ELR (cell line): ENCODE measurements at regions not wholly inside any gene's neighbourhood (a gene's known extent, or its start where the extent isn't known, plus 50 kb on each side); places are given as distances from the start of the nearest gene placed in this dataset.
A peak's percentile ranks its signal among the peaks of the same experiment; 100 is the strongest.

Source experiments
- DNase-seq: peaks from one replicate; pipeline ENCODE4 v3.0.0-alpha.2; 2015; ENCODE audit warnings: low read depth

- peak; percentile 80 for DNase-seq
Measured at GRCh38 chr4:177047851-177048174, 255.1 kb upstream of the VEGFC start.

GRCh38 chr4:177051473-177052060, 258.1 kb upstream of the NEIL3 start:
- DNase-seq: peak; percentile 56

GRCh38 chr4:177052211-177052934, 257.3 kb upstream of the NEIL3 start:
- no peak for DNase-seq

- DNase-seq: no peak
Measured at GRCh38 chr4:177057186-177057585, 252.5 kb upstream of the NEIL3 start.

GRCh38 chr4:177064116-177064515, 245.6 kb upstream of the NEIL3 start:
- DNase-seq: no peak

- DNase-seq: no peak
Measured at GRCh38 chr4:177064729-177065394, 244.8 kb upstream of the NEIL3 start.

- DNase-seq: no peak
Measured at GRCh38 chr4:177066746-177067145, 242.9 kb upstream of the NEIL3 start.

GRCh38 chr4:177070533-177071058, 239.1 kb upstream of the NEIL3 start:
- peak; percentile 9 for DNase-seq

- DNase-seq: no peak
Measured at GRCh38 chr4:177077095-177077971, 232.3 kb upstream of the NEIL3 start.

GRCh38 chr4:177079327-177079726, 230.3 kb upstream of the NEIL3 start:
- peak; percentile 39 for DNase-seq

GRCh38 chr4:177080388-177080787, 229.3 kb upstream of the NEIL3 start:
- DNase-seq: no peak

- no peak for DNase-seq
Measured at GRCh38 chr4:177087060-177087459, 222.6 kb upstream of the NEIL3 start.

GRCh38 chr4:177087499-177087898, 222.2 kb upstream of the NEIL3 start:
- no peak for DNase-seq

GRCh38 chr4:177091515-177091914, 218.2 kb upstream of the NEIL3 start:
- no peak for DNase-seq

- no peak for DNase-seq
Measured at GRCh38 chr4:177092807-177093206, 216.9 kb upstream of the NEIL3 start.

GRCh38 chr4:177093964-177094363, 215.7 kb upstream of the NEIL3 start:
- DNase-seq: no peak

GRCh38 chr4:177097291-177097690, 212.4 kb upstream of the NEIL3 start:
- DNase-seq: no peak

- DNase-seq: no peak
Measured at GRCh38 chr4:177099211-177099610, 210.5 kb upstream of the NEIL3 start.

- peak; percentile 21 for DNase-seq
Measured at GRCh38 chr4:177100307-177100706, 209.4 kb upstream of the NEIL3 start.

GRCh38 chr4:177103619-177104018, 206.1 kb upstream of the NEIL3 start:
- no peak for DNase-seq

GRCh38 chr4:177105536-177105935, 204.1 kb upstream of the NEIL3 start:
- no peak for DNase-seq

GRCh38 chr4:177107288-177107921, 202.3 kb upstream of the NEIL3 start:
- DNase-seq: no peak
